ENCODE measurements at regions not wholly inside any gene's neighbourhood (a gene's known extent, or its start where the extent isn't known, plus 50 kb on each side); places are given as distances from the start of the nearest gene placed in this dataset.

DNA sequence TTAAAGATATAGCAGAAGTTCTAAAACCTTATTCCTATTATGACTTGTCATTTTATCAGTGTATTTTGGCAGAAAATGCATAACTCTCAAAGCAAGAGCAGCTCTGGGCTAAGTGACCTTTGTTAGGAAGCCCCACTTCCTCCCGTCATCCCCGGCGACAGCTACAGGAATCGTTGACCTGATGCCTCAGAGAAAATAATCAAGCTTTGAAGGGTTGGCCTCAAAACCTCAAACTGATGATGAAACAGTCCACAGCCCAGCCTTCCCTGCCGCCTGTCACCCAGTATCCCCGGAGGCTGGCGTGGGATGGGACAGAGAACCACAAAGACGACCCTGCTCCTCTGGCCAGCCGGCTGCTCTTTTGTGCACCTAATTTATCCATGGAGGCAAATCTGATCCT, 65.3 kb downstream of the KCNF1 start:
- Histone ChIP-seq H3K23ac (ENCODE audit: insufficient read length) (no peak overlapping the region), H3K79me2 (ENCODE audit: control insufficient read depth in 1 of 2, insufficient read depth in 2 of 2, low read length in 2 of 2) (no peaks in the 10 kb centered on the region), H3K4me3 (ENCODE audit: extremely low read depth in 1 of 4, insufficient read depth in 2 of 4, low read depth in 3 of 4, low read length in 4 of 4) (no peak overlapping the region), H2BK15ac (ENCODE audit: low read length) (no peak overlapping the region), H3K36me3 (ENCODE audit: control insufficient read depth in 2 of 4, insufficient read depth in 4 of 4, low read length in 3 of 4) (no peaks in the 10 kb centered on the region), H3K9ac (replicated peaks in 1 of 4; ENCODE audit: extremely low read depth in 1 of 4, low read depth in 3 of 4, low read length in 3 of 4) (no peak overlapping the region), H3K56ac (replicated peaks; ENCODE audit: insufficient read length, low read depth, low read length) (no peak overlapping the region), H3K9me3 (ENCODE audit: insufficient read depth in 2 of 2, low read depth in 1 of 2, low read length in 1 of 2) (no peaks in the 10 kb centered on the region), H3K4ac (replicated peaks; ENCODE audit: insufficient read length, low read depth, low read length) (no peak overlapping the region), H4K8ac (ENCODE audit: extremely low read depth, insufficient read depth, low read length) (peak overlapping the region; percentile 57; the same call in 1 of the 2 replicates), H3K79me1 (ENCODE audit: low read depth, low read length) (no peaks in the 10 kb centered on the region), H2AK5ac (ENCODE audit: low read depth, low read length) (no peak overlapping the region), H2BK12ac (ENCODE audit: low read depth, low read length) (no peak overlapping the region), H3K23me2 (ENCODE audit: low read depth, low read length) (no peaks in the 10 kb centered on the region), H3K4me2 (ENCODE audit: insufficient read depth in 1 of 2, low read depth in 2 of 2, low read length in 2 of 2) (0 out of 4 replicates have a peak overlapping the region, but pooled peaks of 1 of the 2 experiments have one; percentile 28), H4K20me1 (replicated peaks in 1 of 2; ENCODE audit: control insufficient read depth in 1 of 2, insufficient read depth in 2 of 2, low read length in 2 of 2) (no peaks in the 10 kb centered on the region), H3K14ac (ENCODE audit: insufficient read length) (no peak overlapping the region), H2BK120ac (replicated peaks; ENCODE audit: low read depth, low read length) (no peak overlapping the region), H2BK5ac (ENCODE audit: low read depth, low read length) (no peak overlapping the region), H3K18ac (ENCODE audit: extremely low read depth, low read length) (peak overlapping the region; percentile 19; the same call in 1 of the 2 replicates), H3K4me1 (replicated peaks in 1 of 4; ENCODE audit: control insufficient read depth in 3 of 4, insufficient read depth in 4 of 4, low read length in 3 of 4) (peaks cover 0 to 21% (median 0%) of the 10 kb centered on the region in 4 experiments; a peak in 4 of 7 replicates), H3K27me3 (replicated peaks in 1 of 4; ENCODE audit: control insufficient read depth in 3 of 4, extremely low read depth in 1 of 4, insufficient read depth in 3 of 4, low read length in 3 of 4) (peaks cover 0 to 2% (median 0%) of the 10 kb centered on the region in 4 experiments; a peak in 1 of 7 replicates), H3K27ac (ENCODE audit: low read depth, low read length) (no peak overlapping the region), H4K5ac (ENCODE audit: insufficient read length, low read depth, low read length) (no peak overlapping the region), H4K91ac (replicated peaks; ENCODE audit: insufficient read length, low read length) (no peak overlapping the region), H2BK20ac (ENCODE audit: low read length) (no peak overlapping the region), H2AFZ (ENCODE audit: low read length) (peak overlapping the region; percentile 18; the same call in 1 of the 2 replicates)
- FAIRE-seq (no peak), DNase-seq (ENCODE audit: low read depth in 1 of 2, low spot score in 2 of 2) (no peak)
- ChIA-PET CTCF (ENCODE audit: partially characterized antibody) (interaction anchor here (0.6 to 1.5 kb wide), 3 partner anchors 67 to 956 kb away, joined by 3 to 4 read pairs (median 3); no protein-coding TSS in a partner anchor), POLR2A (ENCODE audit: partially characterized antibody) (no interaction called here)
- TF ChIP-seq CTBP2 (IDR thresholded peaks at IDR 0.05; ENCODE audit: borderline replicate concordance, insufficient read depth, insufficient read length, low read length) (no peak), POLR2A (IDR thresholded peaks at IDR 0.05; ENCODE audit: control extremely low read depth in 1 of 2, low read depth in 2 of 2, low read length in 2 of 2) (no peak), CBX8 (IDR thresholded peaks at IDR 0.05; ENCODE audit: borderline replicate concordance, low read depth, low read length) (no peak), POLR2AphosphoS5 (IDR thresholded peaks at IDR 0.05; ENCODE audit: low read depth, low read length) (no peak), POU5F1 (IDR thresholded peaks at IDR 0.05; ENCODE audit: low read depth, low read length) (no peak), CEBPB (IDR thresholded peaks at IDR 0.05; ENCODE audit: low read depth, low read length) (peak; percentile 25; the same call in 1 of the 2 replicates), HDAC6 (IDR thresholded peaks at IDR 0.05; ENCODE audit: low read depth, low read length) (no peak)
- WGBS, 2 experiments (ENCODE audit: extremely low coverage in 1 of 2, insufficient coverage in 1 of 2, insufficient read length in 1 of 2, insufficient replicate concordance in 2 of 2, low coverage in 1 of 2, low lambda C conversion rate in 2 of 2, missing lambda C conversion rate in 1 of 2): 77% methylated on average over 9 of the region's 9 CpGs; no CpG with 5 or more reads in 1 of the 2 experiments

Measured in H1 (cell line).